NT2/D1 (cell line): ENCODE measurements at regions not wholly inside any gene's neighbourhood (a gene's known extent, or its start where the extent isn't known, plus 50 kb on each side); places are given as distances from the start of the nearest gene placed in this dataset.

ENCODE experiments used
- YY1 ChIP-seq: IDR thresholded peaks from 2 replicates; pipeline ENCODE4 v1.6.1; 2011; ENCODE audit not compliant: insufficient read length, insufficient read depth
- ZNF274 ChIP-seq: IDR thresholded peaks from 2 replicates; pipeline ENCODE4 v1.6.1; 2011; ENCODE audit warnings: mild to moderate bottlenecking, low read depth, low read length

DNA sequence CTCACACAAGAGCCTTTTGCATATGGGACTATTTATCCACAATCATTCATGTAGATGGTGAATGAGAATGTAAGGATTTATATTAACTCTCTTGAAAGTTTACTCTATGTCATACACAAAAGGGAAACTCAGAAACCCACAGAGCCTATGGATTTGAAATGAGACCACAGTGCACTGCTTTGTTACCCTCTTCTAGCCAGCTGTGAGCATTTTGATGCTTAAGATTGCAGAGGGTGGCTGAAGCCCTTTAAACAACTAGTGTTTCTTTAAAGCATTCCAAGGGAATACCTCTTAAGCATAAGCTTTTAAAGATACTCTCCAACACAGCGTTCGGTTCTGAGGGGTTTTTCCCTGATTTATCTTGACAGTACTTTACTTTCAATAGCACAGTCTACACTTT is 113.9 kb downstream of the NKX6-1 start:
- TF ChIP-seq YY1, result no peak
- TF ChIP-seq ZNF274, result no peak
